HG02798 (cell line): ENCODE measurements at regions not wholly inside any gene's neighbourhood (a gene's known extent, or its start where the extent isn't known, plus 50 kb on each side); places are given as distances from the start of the nearest gene placed in this dataset.
A peak's percentile ranks its signal among the peaks of the same experiment; 100 is the strongest.

Source experiments
- ATAC-seq: cut with Tn5 transposase; IDR thresholded peaks from one replicate; pipeline ENCODE4 v1.9.1; 2021; ENCODE audit warnings: mild to moderate bottlenecking; ENCODE audit not compliant: unreplicated experiment, poor library complexity

DNA sequence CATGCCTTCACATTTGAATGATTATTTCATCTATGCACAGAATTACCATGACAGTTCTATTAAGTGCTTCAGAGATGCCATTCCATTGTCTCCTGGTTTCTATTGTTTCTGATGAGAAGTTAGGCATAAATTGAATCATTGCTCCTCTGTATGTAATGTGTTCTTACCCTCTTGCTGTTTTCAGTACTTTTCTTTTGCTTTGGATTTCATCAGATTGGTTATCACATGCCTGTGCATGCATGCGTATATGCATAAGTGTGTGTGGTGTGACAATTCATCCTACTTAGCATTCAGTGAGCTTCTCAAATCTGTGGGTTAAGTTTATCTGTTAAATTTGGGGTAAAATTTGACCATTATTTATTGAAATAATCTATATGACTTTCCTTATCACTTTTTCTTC is 263.3 kb upstream of the RND3 start:
- no peak for ATAC-seq

DNA sequence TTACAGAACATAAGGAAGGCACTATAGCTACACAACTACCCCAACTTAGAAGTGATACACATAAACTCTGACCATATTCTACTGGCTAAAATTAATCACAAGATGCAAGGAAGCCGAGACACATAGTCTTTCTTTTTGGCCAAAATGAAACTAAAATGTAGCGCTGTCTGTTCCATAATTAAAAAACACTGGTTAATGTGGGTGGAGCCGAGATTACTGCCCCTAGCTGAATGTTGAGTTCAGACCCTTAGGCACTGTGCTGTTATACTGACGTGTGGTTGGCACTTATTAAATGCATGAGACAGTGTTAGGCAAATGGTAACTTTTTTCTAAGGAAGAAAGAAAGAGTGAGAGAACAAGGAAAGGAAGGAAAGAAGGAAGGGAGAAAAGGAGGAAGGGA is 254.6 kb upstream of the RND3 start:
- ATAC-seq: no peak

DNA sequence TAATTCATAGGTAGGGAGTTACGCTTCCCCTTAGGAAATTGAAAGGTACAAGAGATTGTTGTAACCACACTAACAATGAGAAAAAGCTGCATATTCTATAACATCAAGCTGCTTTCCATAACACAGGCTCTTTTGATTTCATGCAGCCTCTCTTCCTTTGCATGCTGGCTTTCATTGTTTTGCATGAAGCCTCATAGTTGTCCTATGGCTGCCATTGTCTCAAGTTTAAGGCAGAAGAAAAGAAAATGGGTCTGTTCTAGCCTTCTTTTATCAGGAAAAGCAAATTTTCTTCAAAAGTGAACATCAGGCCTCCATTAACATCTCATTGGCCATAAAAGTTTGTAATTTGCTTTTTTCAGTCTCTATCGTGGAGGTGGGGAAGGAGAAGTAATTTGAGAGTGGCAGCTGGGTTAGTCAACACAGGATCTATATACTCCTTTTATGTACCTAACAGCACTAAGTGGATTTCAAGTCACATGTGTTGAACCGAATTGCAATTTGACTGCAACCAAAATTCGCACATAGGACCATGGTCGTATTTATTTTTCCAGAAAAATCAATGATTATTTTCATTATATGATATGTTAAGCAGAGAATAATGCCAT is 248.5 kb upstream of the RND3 start:
- ATAC-seq: no peak

DNA sequence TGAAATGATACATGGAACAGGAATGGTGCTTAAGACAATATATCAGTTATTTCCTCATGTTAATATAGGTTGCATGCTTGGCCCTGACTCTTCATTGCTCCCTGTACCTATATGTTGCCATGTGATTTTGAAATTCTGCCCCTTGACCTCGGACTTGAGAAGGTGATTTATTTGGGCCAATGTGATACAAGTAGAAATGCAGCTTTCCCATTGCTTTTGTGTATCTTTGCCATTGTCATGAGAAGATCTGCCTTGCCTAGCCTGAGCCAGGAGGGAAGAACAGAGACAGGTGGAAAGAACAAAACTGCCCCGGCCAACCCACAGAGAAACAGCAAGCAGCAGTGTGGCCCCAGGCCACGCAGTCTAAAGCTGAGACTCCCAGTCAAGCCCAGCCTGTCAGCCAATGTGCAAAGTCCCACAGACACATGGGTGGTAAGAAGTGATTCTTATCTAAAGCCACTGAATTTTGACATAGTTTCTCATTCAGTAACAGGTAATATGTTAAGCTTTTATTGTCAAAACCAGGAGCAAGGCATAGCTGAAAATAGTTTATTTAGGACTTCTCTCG is 245.7 kb upstream of the RND3 start:
- peak; percentile 46 for ATAC-seq

DNA sequence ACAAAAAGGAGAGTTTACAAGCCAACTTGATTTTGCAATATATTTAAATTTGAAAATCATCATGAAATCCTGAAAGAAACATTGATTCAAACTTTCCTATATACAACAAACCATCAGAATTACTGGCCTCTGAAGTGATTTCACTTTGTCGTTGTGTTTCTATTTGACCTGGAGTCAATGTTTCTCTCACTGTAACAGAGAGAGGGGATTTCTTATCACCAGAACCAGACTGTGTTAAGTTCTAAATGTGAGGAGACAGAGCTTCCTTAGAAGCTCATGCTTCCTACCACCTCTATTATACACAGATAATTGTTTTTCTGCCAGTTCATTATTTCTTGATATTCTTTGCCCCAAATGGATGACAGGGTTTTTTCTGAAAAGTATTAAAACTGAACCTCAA is 245.0 kb upstream of the RND3 start:
- peak; percentile 35 for ATAC-seq

DNA sequence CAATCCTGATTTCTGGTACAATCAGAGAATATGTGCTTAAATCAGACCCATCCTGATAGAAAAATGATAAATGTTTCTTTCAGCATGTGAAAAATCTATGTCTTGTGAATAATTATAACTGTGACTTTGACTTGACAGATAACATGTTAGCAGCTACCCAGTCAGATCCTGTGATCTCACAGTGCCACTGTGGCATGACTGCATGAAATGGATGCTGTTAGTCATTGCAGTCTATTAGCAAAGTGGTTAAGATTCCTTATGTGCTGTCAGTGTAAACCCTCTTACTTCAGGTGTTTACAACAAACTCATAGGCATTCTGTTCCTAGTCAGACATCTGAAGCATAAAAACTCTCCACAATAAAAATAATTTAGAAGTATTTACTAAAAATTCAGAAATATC is 244.6 kb upstream of the RND3 start:
- no peak for ATAC-seq

DNA sequence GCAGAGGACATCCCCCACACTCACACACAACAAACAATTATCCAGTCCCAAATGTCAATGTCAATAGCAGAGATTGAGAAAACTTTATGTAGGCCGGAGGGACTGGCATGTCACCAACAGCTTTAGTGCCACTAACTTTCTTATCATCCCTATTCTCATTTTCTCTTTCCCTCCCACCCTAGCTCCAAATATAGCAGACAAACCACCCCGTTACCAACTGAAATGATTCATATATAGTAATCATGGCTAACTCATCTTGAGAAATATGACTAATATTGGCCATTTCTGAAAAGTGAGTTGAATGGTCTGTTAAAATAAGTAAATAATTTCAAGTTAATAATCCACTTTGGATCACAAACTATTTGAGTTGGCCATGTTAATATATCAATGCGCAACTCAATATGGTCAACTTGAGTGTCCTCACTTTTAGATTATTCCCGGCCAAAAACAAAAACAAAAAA is 242.1 kb upstream of the RND3 start:
- peak; percentile 66 for ATAC-seq

DNA sequence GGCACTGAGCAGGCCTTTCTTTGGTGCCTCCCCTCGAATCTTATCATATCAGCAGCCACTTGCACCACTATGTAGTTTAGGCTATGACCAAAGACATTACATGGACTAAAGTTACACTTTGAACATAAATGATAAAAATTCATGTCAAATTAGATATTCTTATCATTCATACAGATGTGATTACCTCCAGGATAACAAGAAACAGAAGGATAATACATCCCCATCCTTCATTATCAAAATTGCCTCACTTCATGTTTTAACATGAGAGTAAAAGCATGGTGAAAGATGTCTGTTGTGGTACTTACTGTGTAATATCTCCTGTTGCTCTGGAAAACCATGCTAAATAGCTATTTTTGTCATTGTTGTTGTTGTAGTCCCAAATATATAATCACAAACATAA is 230.8 kb upstream of the RND3 start:
- ATAC-seq: no peak

DNA sequence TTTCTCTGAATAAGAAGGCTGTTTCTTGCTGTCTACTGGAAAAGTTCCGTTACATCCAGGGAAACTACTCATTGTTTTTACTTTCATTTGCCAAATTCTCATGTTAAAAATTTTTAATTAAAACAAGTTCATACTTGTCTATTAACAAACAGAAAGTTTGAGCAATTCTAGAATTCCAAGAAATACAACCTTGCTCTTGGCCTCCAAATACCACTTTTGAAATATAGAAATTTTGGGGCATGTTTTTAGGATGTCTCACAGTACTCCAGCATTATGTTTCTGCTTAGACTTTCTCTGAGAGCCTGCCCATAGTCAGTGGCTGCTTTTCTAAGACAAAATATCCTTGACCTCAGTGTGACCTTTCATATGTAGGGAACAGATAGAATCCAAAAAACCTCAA is 228.7 kb upstream of the RND3 start:
- no peak for ATAC-seq

DNA sequence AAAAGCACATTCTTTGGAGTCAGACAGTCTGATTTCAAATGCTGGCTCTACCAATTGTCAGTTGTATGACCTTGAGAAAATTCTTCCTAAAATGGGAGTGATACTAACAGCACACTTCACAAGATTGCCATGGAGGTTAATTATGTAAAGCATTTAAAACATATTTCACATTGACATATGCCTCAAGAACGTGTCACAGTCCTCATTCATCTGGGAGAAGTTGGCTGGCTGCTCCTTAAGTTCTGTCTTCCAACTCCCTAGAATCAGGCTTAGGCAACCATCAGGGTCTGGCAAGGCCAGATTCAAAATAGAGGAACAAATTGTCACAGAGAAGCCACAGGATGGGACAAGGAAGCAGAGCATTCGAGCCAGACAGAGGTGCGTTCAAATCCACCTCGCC is 228.0 kb upstream of the RND3 start:
- no peak for ATAC-seq

DNA sequence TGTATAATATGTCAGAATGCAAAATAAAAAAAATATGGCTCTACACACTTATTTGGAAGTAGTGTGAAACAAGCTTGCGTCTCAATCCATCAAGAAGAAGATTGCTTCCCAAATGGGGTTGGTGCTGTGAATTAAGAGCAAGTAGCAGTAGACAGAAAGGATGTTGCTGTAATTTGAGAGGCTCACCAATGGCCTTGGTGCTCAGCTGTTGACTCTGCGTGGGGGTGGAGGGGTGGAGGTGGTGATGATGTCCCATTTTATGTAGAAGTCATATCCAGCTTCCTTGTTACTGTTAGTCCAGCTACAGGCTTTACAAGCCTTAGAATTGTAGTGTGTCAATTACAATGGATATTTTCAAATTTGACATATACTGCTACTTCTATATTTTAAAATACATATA is 223.4 kb upstream of the RND3 start:
- no peak for ATAC-seq

DNA sequence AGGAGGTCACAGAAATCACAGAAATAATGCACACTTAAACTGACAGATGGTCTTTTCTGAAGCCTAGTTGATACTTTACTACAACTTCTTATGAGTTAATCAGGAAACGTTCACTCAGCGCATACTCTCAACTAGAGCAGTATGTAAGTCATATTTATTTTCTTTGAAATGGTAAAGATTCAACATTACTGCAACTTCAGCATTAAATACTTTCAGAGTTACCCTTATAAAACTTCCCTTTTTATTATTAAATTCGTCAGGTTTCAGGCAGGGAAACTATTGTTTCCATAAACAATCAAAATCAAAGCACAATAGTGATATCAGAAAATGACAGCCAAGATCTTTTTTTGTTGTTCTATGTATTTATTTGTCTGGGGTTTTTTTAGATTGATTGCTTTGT is 222.6 kb upstream of the RND3 start:
- ATAC-seq: no peak

DNA sequence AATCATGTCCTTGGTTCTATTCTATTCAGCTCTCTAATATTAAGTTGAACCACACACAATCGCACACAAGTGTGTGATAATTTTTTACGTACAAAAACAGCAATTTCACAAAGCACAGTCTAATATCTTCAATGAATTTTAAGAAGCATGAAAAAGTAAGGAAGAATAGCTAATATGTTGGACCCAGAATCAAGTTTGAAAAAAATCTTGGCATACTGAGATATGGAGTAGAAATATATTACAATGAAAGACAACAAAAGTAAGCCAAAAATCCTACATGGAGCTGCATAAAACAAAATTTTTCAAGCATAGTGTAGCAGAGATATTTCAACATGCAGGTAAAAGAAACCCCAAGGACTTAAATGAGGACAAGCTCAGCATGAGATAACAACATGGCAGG is 219.1 kb upstream of the RND3 start:
- no peak for ATAC-seq

DNA sequence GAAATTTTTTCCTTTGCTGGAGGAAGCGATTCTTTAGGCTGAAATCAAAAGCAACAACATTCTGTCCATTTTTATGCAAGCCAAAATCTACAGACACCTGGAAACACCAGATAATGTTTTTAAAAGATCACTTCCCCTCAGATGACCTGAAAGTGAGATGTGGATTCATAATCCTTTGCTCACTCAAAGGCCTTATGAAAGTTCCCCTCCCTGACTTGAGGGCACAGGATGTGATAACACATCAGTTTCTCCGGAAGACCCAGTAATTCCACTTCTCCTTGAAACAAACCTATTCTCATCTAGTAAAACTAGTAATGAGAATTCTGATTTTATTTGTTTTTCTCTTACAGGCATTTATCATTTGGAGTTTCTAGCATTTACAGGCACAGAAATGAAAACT is 218.3 kb upstream of the RND3 start:
- no peak for ATAC-seq

DNA sequence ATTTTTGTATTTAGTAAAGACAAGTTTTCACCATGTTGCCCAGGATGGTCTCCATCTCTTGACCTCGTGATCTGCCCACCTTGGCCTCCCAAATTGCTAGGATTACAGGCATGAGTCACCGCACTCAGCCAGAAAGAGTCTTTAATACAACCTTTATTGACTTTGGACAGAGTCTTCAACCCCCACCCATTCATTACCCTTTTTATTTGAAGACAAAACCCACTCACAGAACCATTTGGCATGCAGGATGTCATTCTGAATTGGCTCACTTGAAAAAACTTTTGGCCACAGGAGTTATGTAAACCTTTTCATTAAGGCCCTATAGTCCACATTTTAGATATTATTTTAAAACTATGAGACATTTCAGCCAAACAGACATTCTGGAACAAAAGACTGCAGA is 217.9 kb upstream of the RND3 start:
- ATAC-seq: no peak

DNA sequence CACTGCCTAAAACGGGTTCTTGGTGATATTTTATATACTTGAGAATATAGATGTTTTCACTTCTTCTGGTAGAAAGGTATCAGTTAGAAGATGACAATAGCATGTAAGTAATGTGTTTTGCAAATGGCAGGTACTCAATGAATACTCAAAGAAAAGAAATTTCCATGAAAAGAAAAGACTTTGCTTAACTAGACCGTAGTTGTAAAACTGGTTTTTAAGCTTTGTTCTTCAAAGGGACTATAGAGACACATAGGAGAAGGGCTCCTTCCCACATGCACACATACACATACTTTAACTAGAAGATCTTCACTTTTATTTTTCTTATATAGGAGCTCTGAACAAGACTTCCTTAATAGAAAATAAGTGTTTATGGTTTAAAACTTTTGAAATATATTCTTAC is 215.3 kb upstream of the RND3 start:
- no peak for ATAC-seq

DNA sequence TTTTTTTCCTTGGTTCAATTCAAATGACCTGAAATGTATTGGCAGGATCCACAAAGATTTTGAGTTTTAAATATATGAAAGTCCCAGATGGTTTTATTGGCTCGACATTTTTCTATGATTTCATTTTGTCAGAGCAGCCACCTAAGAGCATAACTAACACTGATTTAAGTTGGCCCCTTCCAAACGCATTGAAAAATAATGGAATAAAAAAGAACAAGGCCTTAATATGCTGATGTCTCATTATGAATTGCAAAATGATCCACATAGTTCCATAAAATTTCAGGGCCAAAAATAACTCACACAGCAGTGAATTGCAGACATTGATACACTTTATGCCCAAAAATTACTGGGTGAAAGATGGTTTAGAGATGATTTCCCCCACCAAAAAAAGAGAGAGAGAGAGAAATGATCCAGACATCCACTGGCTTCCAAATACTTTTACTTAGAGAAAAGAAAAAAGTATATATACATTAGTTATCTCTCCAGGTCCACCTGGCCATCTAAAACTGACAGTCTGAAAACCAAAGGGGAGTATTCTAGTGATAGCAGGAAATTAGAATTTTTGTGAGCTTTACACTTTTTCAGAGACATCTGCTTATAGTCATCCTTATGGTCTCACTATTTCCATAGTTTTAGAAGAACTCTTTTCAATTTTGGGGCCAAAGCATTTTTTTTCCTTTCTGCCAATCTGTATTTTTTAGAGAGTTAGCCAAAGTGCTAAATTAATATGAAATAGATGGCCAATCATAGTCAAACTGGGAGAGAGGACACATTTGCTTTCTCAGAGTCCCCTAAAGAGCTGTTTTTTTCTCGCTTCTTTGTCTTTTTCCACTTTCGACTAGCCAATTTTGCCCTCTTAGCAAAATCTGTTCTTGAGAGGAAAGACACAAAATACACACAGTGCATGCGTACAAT is 213.5 kb upstream of the RND3 start:
- no peak for ATAC-seq

DNA sequence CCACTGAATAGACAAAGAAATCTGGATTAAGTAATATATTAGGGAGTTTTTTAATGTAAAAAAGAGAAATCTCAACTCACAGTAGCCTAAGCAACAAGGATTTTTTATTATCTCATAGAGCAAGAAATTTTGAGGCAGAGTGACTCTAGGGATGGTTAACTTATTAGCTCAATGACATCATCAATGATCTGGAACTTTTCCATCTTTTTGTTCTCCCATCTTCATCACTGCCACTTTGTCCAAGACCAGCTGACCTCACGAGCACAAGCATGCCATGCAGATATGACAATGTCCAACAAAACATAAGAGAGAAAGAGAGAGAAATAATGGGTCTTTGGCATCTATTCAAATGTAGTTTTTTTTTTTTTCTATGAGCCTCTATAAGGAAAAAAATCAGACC is 211.8 kb upstream of the RND3 start:
- no peak for ATAC-seq

DNA sequence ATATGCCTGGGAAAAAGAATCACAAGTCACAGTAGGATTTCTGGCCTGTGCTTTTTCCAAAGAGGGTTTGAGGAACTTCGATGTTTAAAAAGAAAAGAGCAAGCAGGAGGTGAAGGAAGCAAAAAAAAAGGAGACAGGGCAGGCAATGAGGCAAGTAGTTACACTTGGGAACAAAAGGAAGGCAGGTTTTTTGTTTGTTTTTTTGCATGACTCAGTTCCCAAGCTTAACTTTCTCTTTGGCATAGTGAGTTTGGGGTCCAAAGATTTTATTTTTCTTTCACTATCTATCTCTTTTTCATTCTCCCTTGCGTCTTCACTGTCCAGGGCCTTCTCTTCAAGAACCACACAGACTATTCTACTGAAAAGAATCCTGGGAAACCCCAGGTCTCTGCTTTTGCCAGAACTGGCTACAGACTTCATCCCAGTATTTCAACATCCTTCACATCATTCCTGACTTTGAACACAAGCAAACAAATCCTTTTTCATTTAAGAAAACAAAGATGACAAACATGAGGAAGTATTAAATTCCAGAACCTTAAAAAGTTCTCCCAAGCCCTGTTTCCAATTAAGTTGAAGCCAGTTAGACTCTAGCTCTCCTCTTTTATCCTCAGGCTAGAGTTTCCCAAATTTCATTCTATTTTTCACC is 210.7 kb upstream of the RND3 start:
- no peak for ATAC-seq

DNA sequence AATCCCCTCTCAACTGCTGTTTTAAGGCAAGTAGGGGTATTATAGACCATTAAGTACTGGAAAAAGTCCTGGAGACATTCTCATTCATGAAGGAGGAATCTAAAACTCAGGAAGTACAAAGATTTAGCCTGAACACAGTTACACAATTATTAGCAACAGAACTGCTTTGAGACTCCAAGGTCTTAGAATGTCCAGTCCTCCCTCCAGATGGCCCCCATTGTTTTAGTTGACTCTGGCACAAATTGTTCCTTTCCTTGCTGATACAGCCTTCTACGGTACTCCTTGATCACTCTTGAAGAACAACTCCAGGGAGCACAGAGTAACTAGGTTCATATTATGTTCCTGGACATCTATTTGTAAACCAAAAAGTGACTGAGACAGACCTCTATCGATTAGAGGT is 210.1 kb upstream of the RND3 start:
- ATAC-seq: no peak

DNA sequence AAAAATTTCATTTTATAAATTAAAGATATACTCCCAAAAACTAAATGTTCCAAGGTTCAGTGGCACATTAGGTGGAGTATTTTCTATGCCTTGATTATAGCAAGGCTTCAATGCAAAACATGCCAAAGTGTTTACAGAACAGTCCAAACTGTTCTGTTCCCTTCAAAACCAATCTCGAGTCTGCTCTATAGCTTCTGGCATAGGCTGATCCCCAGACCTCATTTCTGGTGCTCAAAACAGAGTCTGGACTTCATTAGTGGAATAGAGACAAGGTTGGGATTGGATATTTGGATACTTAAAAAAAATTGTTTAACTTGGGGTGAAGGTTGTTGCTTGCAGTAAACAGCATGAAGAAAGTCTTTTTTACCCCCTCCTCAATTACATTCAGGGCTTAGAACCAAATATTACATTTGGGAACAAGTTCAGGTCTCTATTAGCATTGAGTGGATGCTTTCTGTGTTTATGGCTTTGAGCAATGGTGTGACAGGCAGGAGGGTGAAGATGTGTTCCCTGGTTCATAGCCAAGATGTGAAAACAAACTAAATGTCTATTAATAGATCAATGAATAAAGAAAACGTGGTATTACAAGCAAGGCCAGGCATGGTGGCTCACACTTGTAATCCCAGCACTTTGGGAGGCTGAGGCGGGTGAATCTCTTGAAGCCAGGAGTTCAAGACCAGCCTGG is 208.1 kb upstream of the RND3 start:
- no peak for ATAC-seq
